Mucosa of descending colon (tissue), 3 donors: ENCODE measurements at regions not wholly inside any gene's neighbourhood (a gene's known extent, or its start where the extent isn't known, plus 50 kb on each side); places are given as distances from the start of the nearest gene placed in this dataset.

Source experiments
- ATAC-seq: fragments of 200-7000 bp; cut with Tn5 transposase; one replicate; pipeline ENCODE4 v1.9.1; 2020; ENCODE audit warnings: mild to moderate bottlenecking, moderate library complexity
- DNase-seq, 3 donors: peaks; one replicate each; pipeline ENCODE4 v3.0.0-alpha.2; 2020
- H3K36me3 ChIP-seq: fragments of 200-600 bp; one replicate; pipeline ENCODE4 v1.8.0; 2021; ENCODE audit warnings: low read depth, mild to moderate bottlenecking
- H3K4me1 ChIP-seq: fragments of 200-600 bp; one replicate; pipeline ENCODE4 v1.8.0; 2021; ENCODE audit warnings: low read depth, mild to moderate bottlenecking
- H3K4me3 ChIP-seq: fragments of 200-600 bp; one replicate; pipeline ENCODE4 v1.8.0; 2021; ENCODE audit warnings: mild to moderate bottlenecking
- H3K9me3 ChIP-seq: fragments of 200-600 bp; one replicate; pipeline ENCODE4 v1.8.0; 2021; ENCODE audit warnings: mild to moderate bottlenecking
- intact Hi-C, 2 donors: fragments of 100-400 bp; cut with DNase I in 1 of 2; cut with micrococcal nuclease in 1 of 2; formaldehyde crosslinking; loops; one replicate each; pipeline versions ENCODE4 v1.11.0 to v1.11.1; 2022; cut with DNase I, micrococcal nuclease
- TF ChIP-seq, protein P1 (sequence below): fragments of 200-600 bp; IDR thresholded peaks from one replicate; pipeline ENCODE4 v1.8.0; 2022; ENCODE audit warnings: antibody characterized with exemption, mild to moderate bottlenecking
- donor health status: DM: no; HTN: no; CAD: no; lungs with moderate emphysema.
- donor health status: DM: no; HTN: no; CAD: no.
- donor health status: DM: no; HTN: yes; CAD: no.

DNA sequence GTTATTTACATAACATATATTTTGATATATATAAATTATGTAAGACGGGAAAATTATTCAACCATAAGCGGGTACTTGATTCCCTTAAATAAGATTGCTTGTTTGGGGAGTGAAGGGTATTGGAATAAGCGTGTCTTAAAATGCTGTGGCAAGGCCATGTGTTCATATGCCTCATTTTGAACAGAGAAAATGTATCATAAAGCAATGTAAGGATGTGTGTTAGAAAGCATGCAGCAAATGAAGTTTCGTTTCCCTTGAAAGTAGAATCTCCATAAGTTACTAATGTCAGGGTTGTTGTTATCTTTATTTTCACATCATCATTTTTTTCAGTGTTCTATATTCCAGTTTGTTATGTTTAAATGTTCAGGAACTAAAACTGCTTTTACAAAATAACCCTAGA is 465.6 kb downstream of the FOXG1 start:
- Histone ChIP-seq H3K4me1 (no peaks in the 10 kb centered on the region), H3K4me3 (no peak overlapping the region), H3K36me3 (no peaks in the 10 kb centered on the region), H3K9me3 (no peaks in the 10 kb centered on the region)
- no peak for ATAC-seq
- TF ChIP-seq, protein P1, sequence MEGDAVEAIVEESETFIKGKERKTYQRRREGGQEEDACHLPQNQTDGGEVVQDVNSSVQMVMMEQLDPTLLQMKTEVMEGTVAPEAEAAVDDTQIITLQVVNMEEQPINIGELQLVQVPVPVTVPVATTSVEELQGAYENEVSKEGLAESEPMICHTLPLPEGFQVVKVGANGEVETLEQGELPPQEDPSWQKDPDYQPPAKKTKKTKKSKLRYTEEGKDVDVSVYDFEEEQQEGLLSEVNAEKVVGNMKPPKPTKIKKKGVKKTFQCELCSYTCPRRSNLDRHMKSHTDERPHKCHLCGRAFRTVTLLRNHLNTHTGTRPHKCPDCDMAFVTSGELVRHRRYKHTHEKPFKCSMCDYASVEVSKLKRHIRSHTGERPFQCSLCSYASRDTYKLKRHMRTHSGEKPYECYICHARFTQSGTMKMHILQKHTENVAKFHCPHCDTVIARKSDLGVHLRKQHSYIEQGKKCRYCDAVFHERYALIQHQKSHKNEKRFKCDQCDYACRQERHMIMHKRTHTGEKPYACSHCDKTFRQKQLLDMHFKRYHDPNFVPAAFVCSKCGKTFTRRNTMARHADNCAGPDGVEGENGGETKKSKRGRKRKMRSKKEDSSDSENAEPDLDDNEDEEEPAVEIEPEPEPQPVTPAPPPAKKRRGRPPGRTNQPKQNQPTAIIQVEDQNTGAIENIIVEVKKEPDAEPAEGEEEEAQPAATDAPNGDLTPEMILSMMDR, result no peak
- intact Hi-C loops, result no loop called here
- no peak for DNase-seq

GRCh38 chr14:29232711-29233110 is 466.1 kb downstream of the FOXG1 start:
- TF ChIP-seq, protein P1, result no peak
- H3K4me3 ChIP-seq, result no peak overlapping the region
- no peak for ATAC-seq
- no peaks in the 10 kb centered on the region for H3K9me3 ChIP-seq
- DNase-seq, result no peak
- H3K36me3 ChIP-seq, result no peaks in the 10 kb centered on the region
- H3K4me1 ChIP-seq, result no peaks in the 10 kb centered on the region
- intact Hi-C loops, result no loop called here

GRCh38 chr14:29233188-29233587 is 466.6 kb downstream of the FOXG1 start:
- TF ChIP-seq, protein P1, result no peak
- no peak for DNase-seq
- H3K36me3 ChIP-seq, result no peaks in the 10 kb centered on the region
- no peaks in the 10 kb centered on the region for H3K4me1 ChIP-seq
- H3K9me3 ChIP-seq, result no peaks in the 10 kb centered on the region
- no peak for ATAC-seq
- H3K4me3 ChIP-seq, result no peak overlapping the region
- intact Hi-C loops, result no loop called here

- TF ChIP-seq, protein P1, result no peak
- ATAC-seq (no peak), DNase-seq (no peak)
- H3K9me3 ChIP-seq, result no peaks in the 10 kb centered on the region
- H3K4me1 ChIP-seq, result no peaks in the 10 kb centered on the region
- intact Hi-C loops, result no loop called here
- no peaks in the 10 kb centered on the region for H3K36me3 ChIP-seq
- H3K4me3 ChIP-seq, result no peak overlapping the region
These were observed 469.4 kb downstream of the FOXG1 start for GRCh38 chr14:29235991-29236390.

DNA sequence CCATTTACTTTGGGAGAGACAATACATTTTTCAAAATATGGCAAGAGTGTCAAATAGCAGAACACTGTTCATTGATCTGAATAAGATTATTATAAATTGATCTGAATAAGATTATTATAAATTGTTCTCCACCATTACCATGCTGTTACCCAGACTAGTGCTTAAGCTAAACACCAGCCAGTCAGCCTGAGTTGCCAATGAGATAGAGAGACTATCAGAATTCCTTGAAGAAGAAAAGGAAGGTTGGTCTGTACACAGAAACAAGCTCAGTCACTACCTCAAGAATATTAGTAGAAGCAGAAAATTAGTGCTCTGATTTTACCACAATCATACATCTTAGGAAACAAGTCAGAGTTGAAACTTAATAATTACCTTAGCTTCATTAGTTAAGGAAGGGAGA is 469.8 kb downstream of the FOXG1 start:
- ATAC-seq (no peak), DNase-seq (no peak)
- TF ChIP-seq, protein P1, result no peak
- no peak overlapping the region for H3K4me3 ChIP-seq
- no peaks in the 10 kb centered on the region for H3K9me3 ChIP-seq
- intact Hi-C loops, result no loop called here
- H3K4me1 ChIP-seq, result no peaks in the 10 kb centered on the region
- no peaks in the 10 kb centered on the region for H3K36me3 ChIP-seq

DNA sequence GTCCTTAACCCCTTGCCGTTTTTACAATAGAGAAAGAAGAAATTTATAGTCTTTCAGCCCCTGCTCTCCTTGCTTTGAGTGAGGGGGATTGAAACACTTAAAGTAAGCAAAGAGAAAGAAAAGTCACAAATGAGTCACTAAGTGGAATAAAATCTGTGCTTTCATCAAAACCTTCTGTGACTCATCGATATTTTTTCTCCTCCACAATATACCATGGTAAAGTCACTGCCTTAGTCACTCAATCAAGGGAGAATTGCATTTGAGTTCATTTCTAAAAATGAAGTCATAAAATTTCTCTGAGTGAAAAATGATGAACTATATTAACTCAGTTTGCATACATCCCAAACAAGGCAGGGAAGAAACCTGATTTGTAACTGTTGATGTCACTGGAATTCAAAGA is 470.3 kb downstream of the FOXG1 start:
- ATAC-seq (no peak), DNase-seq (no peak)
- intact Hi-C loops, result no loop called here
- TF ChIP-seq, protein P1, result no peak
- Histone ChIP-seq H3K9me3 (no peaks in the 10 kb centered on the region), H3K4me3 (no peak overlapping the region), H3K36me3 (no peaks in the 10 kb centered on the region), H3K4me1 (no peaks in the 10 kb centered on the region)
